NCI-H526 (cell line): ENCODE measurements at regions not wholly inside any gene's neighbourhood (a gene's known extent, or its start where the extent isn't known, plus 50 kb on each side); places are given as distances from the start of the nearest gene placed in this dataset.
A peak's percentile ranks its signal among the peaks of the same experiment; 100 is the strongest.

Source experiments
- DNase-seq, 2 experiments: peaks; one replicate each; lab custom pipeline; 2025; lab: John Stamatoyannopoulos, UW

GRCh38 chr7:41002741-41003610 is 699.9 kb downstream of the INHBA start:
- DNase-seq, result peak; percentile 94 to 97

- no peak for DNase-seq
Measured at GRCh38 chr7:41000042-41000441, 702.8 kb downstream of the INHBA start.

- DNase-seq, result peak in 1 of 2 experiments; percentile 4
Measured at GRCh38 chr7:40996233-40996677, 706.6 kb downstream of the INHBA start.

GRCh38 chr7:40990841-40991240 is 712.0 kb downstream of the INHBA start:
- DNase-seq, result no peak

GRCh38 chr7:40987571-40987970 is 715.3 kb downstream of the INHBA start:
- DNase-seq, result peak in 1 of 2 experiments; percentile 29

- peak; percentile 28 to 29 for DNase-seq
Measured at GRCh38 chr7:40986351-40986873, 716.5 kb downstream of the INHBA start.

GRCh38 chr7:40983111-40983510 is 719.8 kb downstream of the INHBA start:
- DNase-seq, result no peak

GRCh38 chr7:40979296-40979695 is 723.6 kb downstream of the INHBA start:
- no peak for DNase-seq

GRCh38 chr7:40978047-40978446 is 724.8 kb downstream of the INHBA start:
- no peak for DNase-seq

- DNase-seq, result no peak
Measured at GRCh38 chr7:40977533-40977932, 725.4 kb downstream of the INHBA start.

GRCh38 chr7:40972426-40972825 is 730.5 kb downstream of the INHBA start:
- DNase-seq, result no peak

GRCh38 chr7:40969641-40970040 is 733.2 kb downstream of the INHBA start:
- no peak for DNase-seq

GRCh38 chr7:40966693-40967092 is 736.2 kb downstream of the INHBA start:
- no peak for DNase-seq

GRCh38 chr7:40965774-40966173 is 737.1 kb downstream of the INHBA start:
- no peak for DNase-seq

GRCh38 chr7:40965016-40965415 is 737.9 kb downstream of the INHBA start:
- no peak for DNase-seq

- DNase-seq, result no peak
Measured at GRCh38 chr7:40964610-40965009, 738.3 kb downstream of the INHBA start.

- DNase-seq, result no peak
Measured at GRCh38 chr7:40959955-40960354, 742.9 kb downstream of the INHBA start.

GRCh38 chr7:40948239-40948638 is 754.7 kb downstream of the INHBA start:
- DNase-seq, result no peak

- DNase-seq, result no peak
Measured at GRCh38 chr7:40947566-40947965, 755.3 kb downstream of the INHBA start.

GRCh38 chr7:40946549-40946948 is 756.3 kb downstream of the INHBA start:
- DNase-seq, result no peak

GRCh38 chr7:40945788-40946187 is 757.1 kb downstream of the INHBA start:
- DNase-seq, result no peak

GRCh38 chr7:40944981-40945585 is 757.8 kb downstream of the INHBA start:
- DNase-seq, result no peak

- DNase-seq, result no peak
Measured at GRCh38 chr7:40937879-40938278, 765.0 kb downstream of the INHBA start.
